Activated T-helper 1 cell treated with Interleukin-2 at 50 U/mL for 16 hours (primary cell): ENCODE measurements at regions not wholly inside any gene's neighbourhood (a gene's known extent, or its start where the extent isn't known, plus 50 kb on each side); places are given as distances from the start of the nearest gene placed in this dataset.
"Not testable (repeated sequence)": the region's sequence is repeated elsewhere in the genome, so short reads cannot be mapped to it uniquely, and the experiment has no call there.

Experiments
- DNase-seq: peaks from one replicate; pipeline ENCODE4 v3.0.0-alpha.2; 2020; ENCODE audit warnings: low read depth

- no peak for DNase-seq
Measured at GRCh38 chr14:88929656-88930436, 105.4 kb downstream of the TTC8 start.

- no peak for DNase-seq
Measured at GRCh38 chr14:88931321-88932110, 107.1 kb downstream of the TTC8 start.

DNA sequence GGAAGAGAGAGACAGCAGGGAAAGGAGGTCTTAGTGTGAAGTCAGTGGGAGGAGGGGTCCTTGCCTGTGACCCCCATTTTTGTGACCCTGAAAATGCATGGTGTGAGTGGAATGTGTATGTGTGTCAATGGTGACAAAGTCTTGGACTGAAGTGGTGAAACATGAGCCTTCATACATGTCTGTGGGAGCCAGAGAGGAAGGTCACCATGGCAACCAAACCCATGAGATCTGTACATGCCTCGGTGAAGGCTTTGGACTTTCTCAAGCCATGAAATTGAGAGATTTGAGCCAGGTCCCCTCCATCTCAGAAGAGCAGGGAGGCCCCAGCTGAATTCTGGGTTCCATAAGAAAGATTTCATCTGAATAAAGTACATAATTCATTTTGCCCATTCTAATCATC lies 108.7 kb downstream of the TTC8 start:
- no peak for DNase-seq

- no peak for DNase-seq
Measured at GRCh38 chr14:88934351-88934806, 109.9 kb downstream of the TTC8 start.

DNA sequence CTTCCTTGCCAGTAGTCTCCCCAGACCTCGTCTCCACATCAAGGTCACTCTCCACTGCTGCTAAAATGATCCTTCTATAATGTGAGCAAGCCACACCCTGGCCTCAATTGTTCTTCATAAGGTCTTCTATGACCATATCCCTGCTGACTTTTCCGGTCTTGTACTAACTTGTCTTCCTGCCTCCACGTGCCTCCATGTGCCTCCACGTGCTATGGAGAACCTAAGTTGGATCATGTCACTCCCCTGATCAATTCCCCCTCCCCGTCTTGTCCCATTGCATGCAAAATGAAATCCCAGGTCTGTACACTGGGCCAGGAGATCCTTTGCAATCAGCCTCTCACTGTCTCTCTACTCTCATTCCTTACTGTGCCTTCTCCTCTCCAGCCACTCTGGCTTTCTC lies 110.6 kb downstream of the TTC8 start:
- DNase-seq: no peak

DNA sequence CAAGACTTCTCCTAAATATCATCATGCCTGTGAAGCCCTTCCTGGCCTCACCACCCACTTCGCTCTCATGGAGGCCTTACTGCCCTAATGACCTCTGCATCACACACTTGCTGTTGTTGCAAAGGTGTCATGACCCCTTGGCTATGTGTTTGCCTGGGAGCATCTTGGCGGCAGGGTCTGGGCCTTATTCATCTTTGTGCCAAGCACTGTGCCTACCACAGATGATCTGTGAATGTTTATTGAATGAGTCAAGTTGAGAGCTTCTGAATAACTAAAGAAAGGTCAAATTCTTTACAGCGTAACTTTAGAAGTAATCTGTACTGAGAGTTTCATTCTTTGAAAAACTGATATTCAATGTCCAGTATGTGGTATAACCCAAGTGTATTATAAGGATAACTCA lies 113.3 kb downstream of the TTC8 start:
- DNase-seq: no peak

DNA sequence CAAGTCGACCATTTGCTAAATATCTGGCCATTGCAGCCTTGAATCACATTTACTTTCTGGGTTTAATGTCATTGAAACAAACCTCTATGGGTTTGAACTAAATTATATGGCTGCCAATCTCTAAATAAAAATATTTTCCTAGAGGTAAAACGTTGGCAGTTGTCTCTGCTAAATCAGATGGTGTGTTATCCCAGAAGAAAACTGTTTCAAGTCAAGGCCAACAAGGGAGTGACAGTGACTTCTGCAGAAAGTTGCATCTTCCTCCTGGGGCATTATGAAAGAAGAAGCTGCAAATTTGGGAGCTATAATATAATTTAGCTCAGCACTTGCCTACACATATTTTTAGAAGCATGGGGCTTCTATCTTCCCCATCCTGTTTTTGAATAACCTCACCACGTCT lies 116.2 kb downstream of the TTC8 start:
- no peak for DNase-seq

- no peak for DNase-seq
Measured at GRCh38 chr14:88941414-88941813, 117.0 kb downstream of the TTC8 start.

GRCh38 chr14:88947646-88948598 lies 123.5 kb downstream of the TTC8 start:
- DNase-seq: no peak

GRCh38 chr14:88950069-88950468 lies 125.6 kb downstream of the TTC8 start:
- DNase-seq: no peak

DNA sequence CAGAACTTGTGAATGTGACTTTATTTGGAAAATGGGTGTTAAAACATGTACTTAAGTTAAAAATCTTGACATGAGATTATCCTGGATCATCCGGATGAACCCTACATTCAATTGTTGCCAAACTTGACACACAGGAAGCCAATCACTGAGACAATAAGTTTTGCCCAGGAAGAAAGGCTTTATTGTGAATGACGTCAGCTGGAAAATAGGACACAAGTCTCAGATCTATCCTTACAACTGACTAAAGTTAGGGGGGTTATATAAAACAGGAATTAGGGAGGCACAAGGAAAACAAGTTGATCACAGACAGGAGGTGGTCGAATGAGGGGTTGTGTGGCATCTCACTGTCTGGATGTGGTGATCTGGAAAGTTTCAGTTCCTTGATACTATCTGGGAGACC lies 126.9 kb downstream of the TTC8 start:
- no peak for DNase-seq

- DNase-seq: no peak
Measured at GRCh38 chr14:88952901-88953300, 128.4 kb downstream of the TTC8 start.

GRCh38 chr14:88955455-88955854 lies 131.0 kb downstream of the TTC8 start:
- no peak for DNase-seq

DNA sequence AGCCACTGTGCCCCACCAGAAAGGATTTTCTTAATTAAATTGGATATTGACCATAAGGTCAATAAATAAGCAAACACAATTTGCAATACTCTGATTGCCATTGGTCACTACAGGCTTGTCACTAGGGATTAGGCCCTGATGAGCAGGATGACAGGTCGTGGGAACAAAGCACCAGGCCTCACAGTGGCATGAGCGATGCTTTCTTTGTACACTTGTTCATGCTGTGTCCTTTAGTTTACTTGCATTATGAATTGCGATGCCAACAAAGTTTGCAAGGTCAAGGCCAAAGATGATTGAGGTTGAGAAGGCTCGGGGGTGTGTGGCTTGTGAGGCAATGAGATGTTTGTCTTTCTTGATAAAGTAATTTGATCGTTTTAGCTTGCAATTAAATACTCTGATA lies 136.0 kb downstream of the TTC8 start:
- DNase-seq: no peak

DNA sequence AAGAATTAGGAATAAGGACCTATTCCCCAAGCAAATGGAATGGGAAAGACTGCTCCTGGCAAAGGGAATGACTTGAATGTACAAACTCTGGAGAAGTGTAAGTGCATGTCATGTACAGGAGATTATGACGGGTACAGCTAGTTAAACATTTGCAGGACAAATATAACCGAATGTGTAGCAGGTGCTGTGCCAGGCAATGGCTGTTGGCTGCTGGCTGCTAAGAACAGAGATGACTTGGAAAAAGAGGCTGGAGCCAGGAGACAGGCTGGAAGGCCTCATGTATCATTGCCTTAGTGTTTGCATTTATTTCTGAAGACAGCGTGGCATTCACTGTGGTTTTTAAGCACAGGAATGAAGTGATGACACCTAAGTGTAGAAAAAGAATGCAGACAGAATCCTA lies 136.8 kb downstream of the TTC8 start:
- no peak for DNase-seq

DNA sequence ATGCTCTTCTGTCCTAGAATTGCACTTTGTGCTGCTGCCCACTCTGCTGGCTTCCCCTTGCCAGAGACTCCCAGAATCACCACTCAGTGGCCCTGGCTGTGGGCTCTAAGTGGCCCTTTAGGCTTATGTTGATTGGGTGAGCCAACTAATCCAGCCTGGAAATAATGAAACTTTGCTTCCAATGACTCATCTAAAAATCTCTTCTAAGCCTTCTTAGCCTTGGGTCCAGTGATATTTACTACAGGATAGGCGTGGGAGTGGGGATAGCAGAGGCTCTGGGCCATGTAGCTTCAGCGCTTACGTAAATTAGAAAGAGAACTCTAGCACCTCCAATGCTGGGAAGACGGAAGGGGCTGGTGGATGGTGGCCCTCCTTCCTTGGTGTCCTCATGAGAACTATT lies 137.9 kb downstream of the TTC8 start:
- no peak for DNase-seq

DNA sequence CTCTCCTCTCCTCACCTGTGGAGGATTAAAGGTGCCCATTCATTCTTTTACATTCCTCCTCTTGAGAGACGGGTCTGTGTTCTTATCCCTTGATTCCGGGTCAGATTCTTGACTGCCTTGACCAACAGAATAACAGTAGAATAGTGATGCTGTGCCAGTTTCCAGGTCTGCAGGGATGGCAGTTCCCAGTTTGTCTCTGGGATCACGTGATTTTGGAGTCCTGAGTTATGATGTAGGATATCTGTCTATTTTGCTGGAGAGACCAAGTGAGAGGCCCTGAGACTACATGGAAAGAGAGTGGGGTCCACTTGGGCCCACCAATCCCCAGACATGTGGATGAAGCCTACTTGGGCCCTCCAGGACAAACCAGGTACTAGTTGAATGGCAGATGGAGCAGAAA lies 142.8 kb downstream of the TTC8 start:
- no peak for DNase-seq

DNA sequence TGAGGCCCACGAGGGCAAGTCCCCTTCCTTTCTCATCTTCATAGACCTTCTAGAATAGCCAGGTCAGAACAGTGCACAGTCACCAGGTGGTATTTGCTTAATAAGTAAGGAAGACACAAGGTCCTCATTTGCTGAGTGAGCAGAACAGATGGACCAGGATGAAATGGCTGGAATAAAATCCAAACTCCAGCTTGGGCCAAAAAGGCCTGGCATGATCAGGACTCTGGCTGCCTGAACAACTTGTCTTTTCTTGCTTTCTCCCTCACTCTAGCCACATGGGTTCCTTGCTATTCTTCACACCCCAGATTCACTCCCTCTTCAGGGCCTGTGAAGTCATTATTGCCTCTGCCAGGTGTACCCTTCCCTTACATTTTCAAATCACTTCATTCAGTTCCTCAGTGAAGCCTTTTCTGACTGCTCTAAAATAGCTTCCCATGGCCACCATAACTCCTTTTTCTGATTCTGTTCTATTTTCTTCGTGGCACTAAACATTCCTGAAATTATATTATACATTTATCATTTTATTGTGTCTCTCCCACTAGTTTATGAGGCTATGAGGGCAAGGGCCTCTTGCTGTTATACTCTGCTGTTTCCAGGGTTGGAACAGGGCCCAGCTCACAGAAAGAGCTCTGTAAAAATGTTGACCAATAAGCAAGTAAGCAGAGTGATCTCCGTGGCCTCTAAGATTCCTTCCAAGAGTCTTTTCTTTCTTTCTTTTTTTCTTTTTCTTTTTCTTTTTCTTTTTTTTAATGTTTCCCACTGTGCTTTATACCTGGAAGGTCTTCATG lies 150.8 kb downstream of the TTC8 start:
- no peak for DNase-seq

DNA sequence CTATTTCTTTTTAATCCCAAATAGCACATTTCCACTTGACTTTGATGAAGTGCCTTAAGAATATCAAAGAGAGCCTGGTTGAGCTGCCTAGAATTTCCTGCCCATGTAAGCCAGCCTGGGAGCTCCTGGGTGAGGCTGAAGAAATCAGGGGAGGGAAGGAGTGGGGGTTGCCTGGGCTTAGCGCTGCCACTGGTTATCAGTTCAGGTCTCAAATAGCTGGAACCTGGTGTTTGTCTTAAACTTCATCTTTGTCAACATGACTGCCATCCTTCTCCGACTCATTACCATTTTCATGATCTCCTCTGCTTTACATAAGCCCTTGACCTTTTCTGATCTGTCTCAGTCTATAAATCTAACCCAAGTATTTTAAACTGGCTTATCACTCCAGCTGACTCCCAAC lies 151.5 kb downstream of the TTC8 start:
- DNase-seq: no peak

DNA sequence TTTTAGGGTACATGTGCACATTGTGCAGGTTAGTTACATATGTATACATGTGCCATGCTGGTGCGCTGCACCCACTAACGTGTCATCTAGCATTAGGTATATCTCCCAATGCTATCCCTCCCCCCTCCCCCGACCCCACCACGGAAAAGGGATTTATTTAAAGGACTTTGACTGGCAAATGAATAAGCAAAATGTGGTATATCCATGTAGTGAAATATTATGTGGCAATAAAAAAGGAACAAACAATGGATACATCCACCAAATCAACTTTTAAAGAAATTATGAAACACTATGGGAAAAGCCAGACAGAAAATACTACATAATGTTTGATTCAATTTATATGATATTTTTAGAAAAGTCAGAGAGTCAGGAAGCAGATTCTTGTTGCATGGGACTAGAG lies 156.5 kb downstream of the TTC8 start:
- not testable (repeated sequence) for DNase-seq

DNA sequence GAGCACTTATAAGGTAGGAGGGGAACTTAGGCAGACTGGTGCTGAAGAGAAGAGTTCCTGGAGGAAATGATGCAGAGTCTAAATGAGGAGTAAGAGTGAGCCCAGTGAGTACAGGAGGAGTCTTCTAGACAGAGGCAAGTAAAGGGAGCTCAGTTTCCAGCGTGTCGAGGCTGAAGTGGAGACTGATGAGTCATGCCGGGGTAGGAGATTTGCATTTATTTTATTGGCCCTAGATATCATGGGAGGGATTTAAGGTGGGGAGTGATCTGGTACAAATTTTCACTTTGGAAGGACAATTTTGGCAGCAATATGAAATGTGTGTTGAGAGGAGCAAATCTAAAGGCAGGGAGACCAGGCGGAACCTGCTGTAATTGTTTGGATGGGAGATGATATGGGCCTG lies 157.5 kb downstream of the TTC8 start:
- no peak for DNase-seq

DNA sequence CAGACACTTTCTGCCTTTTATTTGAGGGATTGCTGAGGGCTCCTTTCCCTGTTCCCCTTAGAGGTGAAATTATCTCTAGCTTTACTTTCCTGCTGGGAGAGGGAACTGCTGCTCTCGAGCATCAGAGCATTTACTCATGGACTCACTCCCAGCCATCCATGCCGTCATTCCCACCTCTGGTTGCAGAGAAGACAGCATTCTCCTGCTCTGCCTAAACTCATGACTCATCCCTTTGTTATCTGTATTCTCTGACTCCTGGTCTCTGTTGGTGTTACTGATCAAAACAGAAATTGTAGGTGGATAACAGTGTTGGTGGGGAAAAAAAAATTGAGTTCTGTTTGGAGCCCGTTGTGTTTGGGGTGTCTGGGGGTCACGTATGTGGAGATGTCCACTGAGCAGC lies 159.3 kb downstream of the TTC8 start:
- no peak for DNase-seq
